ENCODE measurements at regions not wholly inside any gene's neighbourhood (a gene's known extent, or its start where the extent isn't known, plus 50 kb on each side); places are given as distances from the start of the nearest gene placed in this dataset.

- H3K9me3 Mint-ChIP-seq = no peaks in the 10 kb centered on the region
- no peak for ATAC-seq
- peaks cover 11% of the 10 kb centered on the region for H3K27me3 Mint-ChIP-seq (ENCODE audit: insufficient read depth, low read depth, poor library complexity)
Observed at GRCh38 chr1:118254491-118255425, 69.7 kb upstream of the SPAG17 start.

More at GRCh38 chr1:118254491-118255425, 69.7 kb upstream of the SPAG17 start:
- peaks cover 15% of the 10 kb centered on the region for H3K4me1 ChIP-seq (ENCODE audit: insufficient read depth)
- no peaks in the 10 kb centered on the region for H4K20me1 ChIP-seq (replicated peaks; ENCODE audit: insufficient read depth)
- no peak overlapping the region for H3K4me2 ChIP-seq
- H3K27ac ChIP-seq (ENCODE audit: low read depth) = no peak overlapping the region
- no peak for DNase-seq (ENCODE audit: low spot score)
- no peak overlapping the region for H2AFZ ChIP-seq
- H3F3A ChIP-seq (replicated peaks; ENCODE audit: low read depth) = no peaks in the 10 kb centered on the region
- peaks cover 27% of the 10 kb centered on the region for H3K4me1 Mint-ChIP-seq
- H3K36me3 Mint-ChIP-seq (ENCODE audit: low read depth) = no peaks in the 10 kb centered on the region
- H3K4me3 Mint-ChIP-seq = no peak overlapping the region
- no peaks in the 10 kb centered on the region for H3K79me2 ChIP-seq (replicated peaks; ENCODE audit: insufficient read depth)
- H3K27ac Mint-ChIP-seq = no peak overlapping the region
- H3K27me3 ChIP-seq (ENCODE audit: insufficient read depth) = no peaks in the 10 kb centered on the region
- 0 out of 2 replicates have a peak, but pooled peaks cover 3% of the 10 kb centered on the region for H3K9me2 ChIP-seq (ENCODE audit: insufficient read depth)
- no peaks in the 10 kb centered on the region for H3K36me3 ChIP-seq (ENCODE audit: insufficient read depth)
- H3K4me3 ChIP-seq = no peak overlapping the region
- TF ChIP-seq POLR2AphosphoS5 (IDR thresholded peaks at IDR 0.05; ENCODE audit: low read depth) (no peak), EZH2phosphoT487 (IDR thresholded peaks at IDR 0.05; ENCODE audit: unreplicated experiment) (no peak), ETS1 (IDR thresholded peaks at IDR 0.05) (no peak), NANOG (IDR thresholded peaks at IDR 0.05; ENCODE audit: borderline replicate concordance) (no peak), STAT1 (IDR thresholded peaks at IDR 0.05; ENCODE audit: unreplicated experiment) (no peak), ZNF462 (CRISPR knock-in tag; IDR thresholded peaks at IDR 0.05) (no peak), CREB1 (CRISPR knock-in tag; IDR thresholded peaks at IDR 0.05; ENCODE audit: low read depth) (no peak), ZNF114 (CRISPR knock-in tag; IDR thresholded peaks at IDR 0.05) (no peak), REST (IDR thresholded peaks at IDR 0.05; ENCODE audit: unreplicated experiment) (no peak), JUNB (IDR thresholded peaks at IDR 0.05; ENCODE audit: unreplicated experiment) (no peak), ZNF331 (CRISPR knock-in tag; IDR thresholded peaks at IDR 0.05; ENCODE audit: low read depth) (no peak), EZH2 (IDR thresholded peaks at IDR 0.05; ENCODE audit: low read depth, unreplicated experiment) (no peak), CTCF (conservative IDR thresholded peaks at IDR 0.05; ENCODE audit: low read depth in 2 of 2) (no peak)
